ENCODE measurements at regions not wholly inside any gene's neighbourhood (a gene's known extent, or its start where the extent isn't known, plus 50 kb on each side); places are given as distances from the start of the nearest gene placed in this dataset.

GRCh38 chr7:416761-417624, 102.7 kb downstream of the PDGFA start:
- H3K4me3 ChIP-seq (ENCODE audit: low read depth in 1 of 2, low read length in 2 of 2), result no peak overlapping the region
- H3K4me1 ChIP-seq (ENCODE audit: control insufficient read depth in 1 of 2, insufficient read depth in 2 of 2, low read length in 2 of 2), result no peaks in the 10 kb centered on the region
- peaks cover 8 to 15% of the 10 kb centered on the region in 2 donors for H3K9me3 ChIP-seq (ENCODE audit: control insufficient read depth in 1 of 2, low read length in 2 of 2)

GRCh38 chr7:417625-417889, 102.1 kb downstream of the PDGFA start:
- Histone ChIP-seq H3K4me1 (ENCODE audit: control insufficient read depth in 1 of 2, insufficient read depth in 2 of 2, low read length in 2 of 2) (no peaks in the 10 kb centered on the region), H3K27ac (ENCODE audit: low read length) (no peak overlapping the region), H3K27me3 (ENCODE audit: low read depth, low read length) (no peaks in the 10 kb centered on the region), H3K36me3 (ENCODE audit: control insufficient read depth in 1 of 2, insufficient read depth in 2 of 2, low read length in 2 of 2) (no peaks in the 10 kb centered on the region), H3K9me3 (ENCODE audit: control insufficient read depth in 1 of 2, low read length in 2 of 2) (peaks cover 8 to 15% of the 10 kb centered on the region in 2 donors), H3K4me3 (ENCODE audit: low read depth in 1 of 2, low read length in 2 of 2) (peak overlapping the region in 1 of 2 donors; percentile 17)

More at GRCh38 chr7:416761-417624, 102.7 kb downstream of the PDGFA start:
- H3K36me3 ChIP-seq (ENCODE audit: control insufficient read depth in 1 of 2, insufficient read depth in 2 of 2, low read length in 2 of 2), result no peaks in the 10 kb centered on the region
- H3K27ac ChIP-seq (ENCODE audit: low read length), result no peak overlapping the region
- no peaks in the 10 kb centered on the region for H3K27me3 ChIP-seq (ENCODE audit: low read depth, low read length)

GRCh38 chr7:417973-418601, 101.6 kb downstream of the PDGFA start:
- Histone ChIP-seq H3K4me3 (ENCODE audit: low read depth in 1 of 2, low read length in 2 of 2) (peak overlapping the region in 1 of 2 donors; percentile 17), H3K9me3 (ENCODE audit: control insufficient read depth in 1 of 2, low read length in 2 of 2) (peaks cover 8 to 15% of the 10 kb centered on the region in 2 donors), H3K27ac (ENCODE audit: low read length) (no peak overlapping the region), H3K36me3 (ENCODE audit: control insufficient read depth in 1 of 2, insufficient read depth in 2 of 2, low read length in 2 of 2) (no peaks in the 10 kb centered on the region), H3K27me3 (ENCODE audit: low read depth, low read length) (no peaks in the 10 kb centered on the region), H3K4me1 (ENCODE audit: control insufficient read depth in 1 of 2, insufficient read depth in 2 of 2, low read length in 2 of 2) (no peaks in the 10 kb centered on the region)

- no peaks in the 10 kb centered on the region for H3K36me3 ChIP-seq (ENCODE audit: control insufficient read depth in 1 of 2, insufficient read depth in 2 of 2, low read length in 2 of 2)
- H3K27me3 ChIP-seq (ENCODE audit: low read depth, low read length), result no peaks in the 10 kb centered on the region
- H3K4me3 ChIP-seq (ENCODE audit: low read depth in 1 of 2, low read length in 2 of 2), result no peak overlapping the region
- H3K9me3 ChIP-seq (ENCODE audit: control insufficient read depth in 1 of 2, low read length in 2 of 2), result peaks cover 8 to 15% of the 10 kb centered on the region in 2 donors
- H3K27ac ChIP-seq (ENCODE audit: low read length), result no peak overlapping the region
- H3K4me1 ChIP-seq (ENCODE audit: control insufficient read depth in 1 of 2, insufficient read depth in 2 of 2, low read length in 2 of 2), result no peaks in the 10 kb centered on the region
Observed at GRCh38 chr7:418636-419280, 100.9 kb downstream of the PDGFA start.

- Histone ChIP-seq H3K27ac (ENCODE audit: low read length) (no peak overlapping the region), H3K9me3 (ENCODE audit: control insufficient read depth in 1 of 2, low read length in 2 of 2) (peaks cover 8 to 15% of the 10 kb centered on the region in 2 donors), H3K36me3 (ENCODE audit: control insufficient read depth in 1 of 2, insufficient read depth in 2 of 2, low read length in 2 of 2) (no peaks in the 10 kb centered on the region), H3K4me1 (ENCODE audit: control insufficient read depth in 1 of 2, insufficient read depth in 2 of 2, low read length in 2 of 2) (peaks cover 0 to 5% of the 10 kb centered on the region in 2 donors), H3K27me3 (ENCODE audit: low read depth, low read length) (no peaks in the 10 kb centered on the region), H3K4me3 (ENCODE audit: low read depth in 1 of 2, low read length in 2 of 2) (no peak overlapping the region)
Observed at GRCh38 chr7:420142-421093, 99.2 kb downstream of the PDGFA start.

- no peaks in the 10 kb centered on the region for H3K27me3 ChIP-seq (ENCODE audit: low read depth, low read length)
- H3K4me3 ChIP-seq (ENCODE audit: low read depth in 1 of 2, low read length in 2 of 2), result no peak overlapping the region
- peaks cover 8 to 15% of the 10 kb centered on the region in 2 donors for H3K9me3 ChIP-seq (ENCODE audit: control insufficient read depth in 1 of 2, low read length in 2 of 2)
- peaks cover 0 to 5% of the 10 kb centered on the region in 2 donors for H3K4me1 ChIP-seq (ENCODE audit: control insufficient read depth in 1 of 2, insufficient read depth in 2 of 2, low read length in 2 of 2)
- no peaks in the 10 kb centered on the region for H3K36me3 ChIP-seq (ENCODE audit: control insufficient read depth in 1 of 2, insufficient read depth in 2 of 2, low read length in 2 of 2)
- no peak overlapping the region for H3K27ac ChIP-seq (ENCODE audit: low read length)
Observed at GRCh38 chr7:421136-421991, 98.3 kb downstream of the PDGFA start.

- H3K36me3 ChIP-seq (ENCODE audit: control insufficient read depth in 1 of 2, insufficient read depth in 2 of 2, low read length in 2 of 2), result no peaks in the 10 kb centered on the region
- peaks cover 0 to 5% of the 10 kb centered on the region in 2 donors for H3K4me1 ChIP-seq (ENCODE audit: control insufficient read depth in 1 of 2, insufficient read depth in 2 of 2, low read length in 2 of 2)
- no peak overlapping the region for H3K27ac ChIP-seq (ENCODE audit: low read length)
- H3K4me3 ChIP-seq (ENCODE audit: low read depth in 1 of 2, low read length in 2 of 2), result no peak overlapping the region
- no peaks in the 10 kb centered on the region for H3K27me3 ChIP-seq (ENCODE audit: low read depth, low read length)
- H3K9me3 ChIP-seq (ENCODE audit: control insufficient read depth in 1 of 2, low read length in 2 of 2), result peaks cover 8 to 13% of the 10 kb centered on the region in 2 donors
Observed at GRCh38 chr7:422191-422885, 97.3 kb downstream of the PDGFA start.

GRCh38 chr7:422886-423225, 96.8 kb downstream of the PDGFA start:
- Histone ChIP-seq H3K4me1 (ENCODE audit: control insufficient read depth in 1 of 2, insufficient read depth in 2 of 2, low read length in 2 of 2) (peaks cover 0 to 5% of the 10 kb centered on the region in 2 donors), H3K36me3 (ENCODE audit: control insufficient read depth in 1 of 2, insufficient read depth in 2 of 2, low read length in 2 of 2) (no peaks in the 10 kb centered on the region), H3K9me3 (ENCODE audit: control insufficient read depth in 1 of 2, low read length in 2 of 2) (peaks cover 5 to 7% of the 10 kb centered on the region in 2 donors), H3K27ac (ENCODE audit: low read length) (no peak overlapping the region), H3K27me3 (ENCODE audit: low read depth, low read length) (no peaks in the 10 kb centered on the region), H3K4me3 (ENCODE audit: low read depth in 1 of 2, low read length in 2 of 2) (no peak overlapping the region)

- H3K4me3 ChIP-seq (ENCODE audit: low read depth in 1 of 2, low read length in 2 of 2), result no peak overlapping the region
- H3K4me1 ChIP-seq (ENCODE audit: control insufficient read depth in 1 of 2, insufficient read depth in 2 of 2, low read length in 2 of 2), result peaks cover 0 to 5% of the 10 kb centered on the region in 2 donors
- H3K27ac ChIP-seq (ENCODE audit: low read length), result no peak overlapping the region
- no peaks in the 10 kb centered on the region for H3K36me3 ChIP-seq (ENCODE audit: control insufficient read depth in 1 of 2, insufficient read depth in 2 of 2, low read length in 2 of 2)
- no peaks in the 10 kb centered on the region for H3K27me3 ChIP-seq (ENCODE audit: low read depth, low read length)
- H3K9me3 ChIP-seq (ENCODE audit: control insufficient read depth in 1 of 2, low read length in 2 of 2), result peaks cover 0 to 1% of the 10 kb centered on the region in 2 donors
Observed at GRCh38 chr7:423312-424260, 96.1 kb downstream of the PDGFA start.
